ENCODE measurements at regions not wholly inside any gene's neighbourhood (a gene's known extent, or its start where the extent isn't known, plus 50 kb on each side); places are given as distances from the start of the nearest gene placed in this dataset.

DNA sequence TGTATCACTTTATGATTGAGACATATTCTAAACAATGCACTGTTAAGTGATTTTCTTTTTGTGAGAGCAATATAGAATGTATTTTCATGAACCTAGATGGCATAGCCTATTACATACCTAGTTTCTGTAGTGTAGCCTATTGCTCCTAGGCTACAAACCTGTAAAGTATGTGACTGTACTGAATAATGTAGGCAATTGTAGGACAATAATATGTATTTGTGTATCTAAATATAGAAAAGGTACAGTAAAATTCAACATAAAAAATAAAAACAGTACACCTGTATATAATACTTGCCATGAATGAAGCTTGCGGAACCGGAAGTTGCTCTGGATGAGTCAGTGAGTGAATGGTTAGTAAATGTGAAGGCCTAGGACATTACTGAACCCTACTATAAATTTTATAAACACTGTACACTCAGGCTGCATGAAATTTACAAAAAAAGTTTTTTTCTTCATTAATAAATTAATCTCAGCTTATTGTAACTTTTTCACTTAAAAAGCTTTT is 106.7 kb downstream of the VSIG4 start:
- TF ChIP-seq POLR2AphosphoS5 (IDR thresholded peaks at IDR 0.05; ENCODE audit: low read depth, low read length) (no peak), TAF1 (IDR thresholded peaks at IDR 0.05; ENCODE audit: low read depth, low read length) (no peak), YY1 (IDR thresholded peaks at IDR 0.05; ENCODE audit: low read depth, low read length) (no peak), SIX5 (IDR thresholded peaks at IDR 0.05; ENCODE audit: low read depth, low read length) (no peak), CTCF (IDR thresholded peaks at IDR 0.05; ENCODE audit: control extremely low read depth in 1 of 3, insufficient read depth in 1 of 3, low read depth in 1 of 3, low read length in 3 of 3) (no peak), HDAC2 (IDR thresholded peaks at IDR 0.05; ENCODE audit: borderline replicate concordance in 1 of 2, low read depth in 2 of 2, low read length in 2 of 2) (no peak), EP300 (IDR thresholded peaks at IDR 0.05; ENCODE audit: borderline replicate concordance in 1 of 2, low read depth in 2 of 2, low read length in 2 of 2) (no peak), RAD21 (IDR thresholded peaks at IDR 0.05 in 1 of 2, conservative IDR thresholded peaks at IDR 0.05 in 1 of 2; ENCODE audit: low read depth in 2 of 2, low read length in 2 of 2) (no peak), TEAD4 (IDR thresholded peaks at IDR 0.05; ENCODE audit: low read depth, low read length) (no peak), POLR2A (IDR thresholded peaks at IDR 0.05; ENCODE audit: control extremely low read depth in 1 of 2, low read depth in 2 of 2, low read length in 2 of 2) (no peak)
- TF ChIP-seq, protein P1, sequence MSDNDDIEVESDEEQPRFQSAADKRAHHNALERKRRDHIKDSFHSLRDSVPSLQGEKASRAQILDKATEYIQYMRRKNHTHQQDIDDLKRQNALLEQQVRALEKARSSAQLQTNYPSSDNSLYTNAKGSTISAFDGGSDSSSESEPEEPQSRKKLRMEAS (IDR thresholded peaks at IDR 0.05), result no peak

Data from H1 (cell line).